ENCODE measurements at regions not wholly inside any gene's neighbourhood (a gene's known extent, or its start where the extent isn't known, plus 50 kb on each side); places are given as distances from the start of the nearest gene placed in this dataset.

DNA sequence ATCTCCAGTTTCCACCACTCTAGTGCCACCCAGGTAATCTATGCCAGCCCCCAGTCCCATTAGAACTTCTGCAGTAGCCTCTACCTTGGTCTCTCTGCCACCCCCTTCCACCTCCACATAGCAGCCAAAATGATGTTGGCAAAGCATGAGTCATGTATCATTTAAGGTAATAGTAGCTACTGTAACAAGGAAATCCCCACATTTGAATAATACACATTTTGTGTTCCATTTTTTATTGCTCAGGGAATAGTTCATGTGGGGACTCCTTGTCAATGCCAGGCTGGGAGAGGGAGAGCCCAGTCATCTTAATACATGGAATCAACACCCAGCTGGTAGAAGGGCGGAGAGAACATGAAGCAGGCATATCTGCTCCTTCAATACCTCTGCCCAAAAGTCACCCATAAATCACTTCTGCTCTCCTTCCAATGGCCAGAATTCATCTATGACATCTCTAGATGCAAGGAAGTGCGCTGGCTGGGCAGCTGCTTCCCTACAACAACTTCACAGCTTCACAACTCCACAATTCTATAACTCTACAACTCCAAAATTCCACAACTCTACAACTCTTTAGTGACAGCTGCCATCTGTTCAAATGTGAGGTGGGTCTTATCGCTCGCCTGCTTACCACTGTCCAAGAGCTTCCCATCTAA is 70.6 kb upstream of the GLS start:
- Histone ChIP-seq H3K36me3 (ENCODE audit: control insufficient read depth in 2 of 2, insufficient read depth in 2 of 2, low read length in 2 of 2) (no peaks in the 10 kb centered on the region), H3K27me3 (ENCODE audit: control insufficient read depth in 1 of 2, insufficient read depth in 2 of 2, low read length in 2 of 2) (no peaks in the 10 kb centered on the region), H3K4me1 (ENCODE audit: control insufficient read depth, insufficient read depth, low read length) (no peaks in the 10 kb centered on the region), H3K9ac (ENCODE audit: low read length in 2 of 2) (no peak overlapping the region), H3K27ac (ENCODE audit: low read length) (no peak overlapping the region), H3K9me3 (ENCODE audit: control insufficient read depth in 2 of 2, low read length in 2 of 2) (no peaks in the 10 kb centered on the region), H3K4me3 (ENCODE audit: low read length in 2 of 2) (no peak overlapping the region)

DNA sequence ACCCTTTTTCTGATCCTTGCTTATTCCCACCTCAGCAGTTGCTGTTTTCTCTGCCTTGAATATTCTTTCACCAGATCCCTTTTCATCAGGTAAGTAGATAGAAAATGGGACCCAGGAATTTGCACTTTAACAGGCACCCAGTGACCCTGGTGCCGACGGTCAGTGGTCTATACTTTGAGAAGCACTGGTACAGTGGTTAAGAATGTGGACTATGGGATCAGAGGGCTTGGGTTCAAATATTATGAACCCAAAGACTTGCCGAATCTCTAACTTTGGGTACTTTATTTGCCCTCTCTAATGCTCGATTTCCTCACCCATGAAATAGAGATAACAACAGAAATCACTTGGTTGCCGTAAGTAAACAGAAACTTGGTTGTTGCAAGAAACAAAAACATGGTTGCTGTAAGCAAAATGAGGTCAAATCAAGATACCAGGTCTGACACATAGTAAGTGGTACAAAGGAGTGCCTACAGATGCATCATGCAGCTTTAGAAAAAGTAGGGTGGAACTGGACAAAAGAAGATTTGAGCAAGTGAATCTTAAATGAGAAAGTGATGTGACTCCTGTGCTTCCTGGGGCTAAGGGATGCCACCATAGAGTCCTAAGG is 69.5 kb upstream of the GLS start:
- Histone ChIP-seq H3K27me3 (ENCODE audit: control insufficient read depth in 1 of 2, insufficient read depth in 2 of 2, low read length in 2 of 2) (no peaks in the 10 kb centered on the region), H3K9me3 (ENCODE audit: control insufficient read depth in 2 of 2, low read length in 2 of 2) (no peaks in the 10 kb centered on the region), H3K4me1 (ENCODE audit: control insufficient read depth, insufficient read depth, low read length) (no peaks in the 10 kb centered on the region), H3K9ac (ENCODE audit: low read length in 2 of 2) (no peak overlapping the region), H3K4me3 (ENCODE audit: low read length in 2 of 2) (no peak overlapping the region), H3K27ac (ENCODE audit: low read length) (no peak overlapping the region), H3K36me3 (ENCODE audit: control insufficient read depth in 2 of 2, insufficient read depth in 2 of 2, low read length in 2 of 2) (no peaks in the 10 kb centered on the region)

DNA sequence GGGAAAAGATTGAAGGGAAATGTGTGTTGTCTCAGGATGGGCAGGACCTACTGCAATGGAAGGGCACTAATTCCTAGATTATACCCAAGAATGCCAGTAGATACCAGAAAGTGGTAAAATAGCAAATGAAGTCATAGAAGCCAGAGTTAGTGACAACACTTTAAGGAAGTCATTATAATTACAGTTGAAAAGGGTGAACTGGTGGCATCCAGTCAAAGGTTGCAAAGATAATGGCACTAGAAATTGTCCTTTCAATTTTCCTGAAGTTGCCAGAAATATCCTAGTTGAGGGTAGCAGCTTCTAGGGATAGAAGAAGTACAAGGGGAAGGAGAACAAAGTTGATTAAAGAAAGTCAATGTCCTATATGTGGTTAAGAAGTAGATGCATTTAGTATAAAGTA is 68.8 kb upstream of the GLS start:
- no peaks in the 10 kb centered on the region for H3K9me3 ChIP-seq (ENCODE audit: control insufficient read depth in 2 of 2, low read length in 2 of 2)
- H3K27ac ChIP-seq (ENCODE audit: low read length) = no peak overlapping the region
- no peaks in the 10 kb centered on the region for H3K36me3 ChIP-seq (ENCODE audit: control insufficient read depth in 2 of 2, insufficient read depth in 2 of 2, low read length in 2 of 2)
- H3K4me3 ChIP-seq (ENCODE audit: low read length in 2 of 2) = no peak overlapping the region
- no peak overlapping the region for H3K9ac ChIP-seq (ENCODE audit: low read length in 2 of 2)
- no peaks in the 10 kb centered on the region for H3K27me3 ChIP-seq (ENCODE audit: control insufficient read depth in 1 of 2, insufficient read depth in 2 of 2, low read length in 2 of 2)
- no peaks in the 10 kb centered on the region for H3K4me1 ChIP-seq (ENCODE audit: control insufficient read depth, insufficient read depth, low read length)

DNA sequence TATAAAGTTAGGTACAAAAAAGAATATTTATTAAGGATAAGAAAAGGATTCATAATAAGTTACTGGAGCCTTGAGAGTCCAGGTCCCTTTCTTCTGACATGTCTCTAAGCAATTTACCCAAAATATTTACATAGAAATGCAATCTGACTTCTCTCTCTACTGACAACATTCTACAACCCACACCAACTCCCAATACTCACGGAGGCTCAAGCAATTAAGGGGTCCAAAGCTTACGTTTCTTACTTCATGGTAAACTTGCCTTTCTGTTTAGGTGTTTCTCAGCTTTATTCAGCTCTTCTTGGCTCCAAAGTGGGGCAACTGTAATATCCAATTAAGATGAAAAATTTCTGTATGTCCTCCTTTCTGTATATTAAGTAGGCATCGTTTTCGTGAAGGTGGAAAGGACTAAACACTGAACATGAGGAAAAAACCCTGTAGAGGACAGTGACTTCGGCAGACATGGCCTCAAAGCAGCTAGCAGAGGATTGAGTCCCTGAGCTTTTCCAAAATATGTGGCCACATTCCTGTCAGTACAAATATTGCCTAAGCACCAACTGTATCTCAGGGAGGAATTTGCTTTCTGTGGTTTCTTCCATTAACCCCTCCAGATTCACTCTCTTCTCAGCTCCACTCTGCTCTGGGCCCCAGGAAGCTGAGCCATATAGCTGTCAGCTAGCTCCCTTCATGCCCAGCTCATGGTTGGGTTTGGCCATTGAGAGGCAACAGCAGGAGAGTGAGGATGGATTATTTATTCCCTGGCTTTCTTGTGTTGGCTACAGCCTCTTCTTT is 67.9 kb upstream of the GLS start:
- no peaks in the 10 kb centered on the region for H3K9me3 ChIP-seq (ENCODE audit: control insufficient read depth in 2 of 2, low read length in 2 of 2)
- H3K4me3 ChIP-seq (ENCODE audit: low read length in 2 of 2) = no peak overlapping the region
- no peaks in the 10 kb centered on the region for H3K36me3 ChIP-seq (ENCODE audit: control insufficient read depth in 2 of 2, insufficient read depth in 2 of 2, low read length in 2 of 2)
- H3K9ac ChIP-seq (ENCODE audit: low read length in 2 of 2) = no peak overlapping the region
- H3K4me1 ChIP-seq (ENCODE audit: control insufficient read depth, insufficient read depth, low read length) = no peaks in the 10 kb centered on the region
- H3K27ac ChIP-seq (ENCODE audit: low read length) = no peak overlapping the region
- H3K27me3 ChIP-seq (ENCODE audit: control insufficient read depth in 1 of 2, insufficient read depth in 2 of 2, low read length in 2 of 2) = no peaks in the 10 kb centered on the region

DNA sequence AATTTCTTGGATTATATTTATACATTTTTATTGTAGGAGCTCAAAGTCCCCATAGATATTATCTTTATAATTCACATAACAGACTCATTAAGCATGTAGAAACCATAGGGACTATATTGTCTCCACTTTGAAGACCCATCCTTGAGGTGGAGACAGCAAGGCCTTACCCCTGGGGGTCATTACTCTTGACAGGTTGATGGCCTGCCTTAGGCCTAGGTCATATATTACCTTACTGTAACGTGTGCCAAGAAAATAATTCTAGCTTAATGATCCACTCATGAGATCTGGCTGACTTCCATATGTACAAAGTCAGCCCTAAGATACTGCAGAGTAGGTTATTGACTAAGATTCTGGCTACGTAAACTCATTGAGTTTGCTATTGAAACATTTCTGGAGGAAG is 65.4 kb upstream of the GLS start:
- Histone ChIP-seq H3K4me3 (ENCODE audit: low read length in 2 of 2) (no peak overlapping the region), H3K36me3 (ENCODE audit: control insufficient read depth in 2 of 2, insufficient read depth in 2 of 2, low read length in 2 of 2) (no peaks in the 10 kb centered on the region), H3K9ac (ENCODE audit: low read length in 2 of 2) (no peak overlapping the region), H3K27me3 (ENCODE audit: control insufficient read depth in 1 of 2, insufficient read depth in 2 of 2, low read length in 2 of 2) (no peaks in the 10 kb centered on the region), H3K27ac (ENCODE audit: low read length) (no peak overlapping the region), H3K9me3 (ENCODE audit: control insufficient read depth in 2 of 2, low read length in 2 of 2) (no peaks in the 10 kb centered on the region), H3K4me1 (ENCODE audit: control insufficient read depth, insufficient read depth, low read length) (peaks cover 4% of the 10 kb centered on the region)

DNA sequence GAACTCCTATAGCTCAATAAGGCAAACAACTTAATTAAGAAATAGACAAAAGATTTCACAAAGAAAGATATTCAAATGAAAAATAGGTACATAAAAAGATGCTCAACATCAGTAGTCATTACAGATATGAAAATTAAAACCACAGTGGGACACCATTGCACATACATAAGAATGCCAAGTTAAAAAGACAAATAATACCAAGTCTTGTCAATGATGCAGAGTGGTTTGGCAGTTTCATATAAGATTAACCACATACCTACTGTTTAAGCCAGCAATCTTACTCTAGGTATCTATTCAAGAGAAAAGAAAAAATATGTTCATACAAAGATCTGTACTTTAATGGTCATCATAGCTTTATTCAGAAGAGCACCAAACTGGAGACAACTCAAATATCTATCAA is 63.5 kb upstream of the GLS start:
- Histone ChIP-seq H3K27me3 (ENCODE audit: control insufficient read depth in 1 of 2, insufficient read depth in 2 of 2, low read length in 2 of 2) (no peaks in the 10 kb centered on the region), H3K9me3 (ENCODE audit: control insufficient read depth in 2 of 2, low read length in 2 of 2) (no peaks in the 10 kb centered on the region), H3K9ac (ENCODE audit: low read length in 2 of 2) (no peak overlapping the region), H3K36me3 (ENCODE audit: control insufficient read depth in 2 of 2, insufficient read depth in 2 of 2, low read length in 2 of 2) (no peaks in the 10 kb centered on the region), H3K4me1 (ENCODE audit: control insufficient read depth, insufficient read depth, low read length) (peaks cover 4% of the 10 kb centered on the region), H3K27ac (ENCODE audit: low read length) (no peak overlapping the region), H3K4me3 (ENCODE audit: low read length in 2 of 2) (no peak overlapping the region)

DNA sequence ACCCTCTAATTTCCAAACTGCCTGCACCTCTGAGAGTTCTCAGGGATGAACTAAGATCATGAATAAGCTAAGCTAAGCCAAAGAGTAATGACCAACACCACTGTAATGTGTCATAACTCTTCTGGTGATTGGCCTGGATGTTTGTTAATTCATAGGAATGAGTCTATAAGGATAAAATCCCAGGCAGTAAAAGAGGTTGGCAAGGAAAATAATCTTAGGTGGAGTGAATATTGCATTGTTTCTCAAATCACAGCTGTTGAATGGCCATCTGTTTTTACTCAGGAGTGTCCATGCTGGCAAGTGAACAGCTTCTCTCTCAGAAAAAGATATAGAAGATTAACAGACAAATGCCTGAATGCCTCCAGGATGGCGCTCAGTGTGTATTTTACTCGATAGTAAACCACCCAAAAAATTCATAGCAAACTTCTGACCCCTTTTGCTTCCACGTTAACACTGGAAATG is 60.8 kb upstream of the GLS start:
- no peaks in the 10 kb centered on the region for H3K27me3 ChIP-seq (ENCODE audit: control insufficient read depth in 1 of 2, insufficient read depth in 2 of 2, low read length in 2 of 2)
- no peaks in the 10 kb centered on the region for H3K36me3 ChIP-seq (ENCODE audit: control insufficient read depth in 2 of 2, insufficient read depth in 2 of 2, low read length in 2 of 2)
- no peaks in the 10 kb centered on the region for H3K9me3 ChIP-seq (ENCODE audit: control insufficient read depth in 2 of 2, low read length in 2 of 2)
- peak overlapping the region; percentile 31 for H3K27ac ChIP-seq (ENCODE audit: low read length)
- no peak overlapping the region for H3K9ac ChIP-seq (ENCODE audit: low read length in 2 of 2)
- no peak overlapping the region for H3K4me3 ChIP-seq (ENCODE audit: low read length in 2 of 2)
- H3K4me1 ChIP-seq (ENCODE audit: control insufficient read depth, insufficient read depth, low read length) = peaks cover 4% of the 10 kb centered on the region

DNA sequence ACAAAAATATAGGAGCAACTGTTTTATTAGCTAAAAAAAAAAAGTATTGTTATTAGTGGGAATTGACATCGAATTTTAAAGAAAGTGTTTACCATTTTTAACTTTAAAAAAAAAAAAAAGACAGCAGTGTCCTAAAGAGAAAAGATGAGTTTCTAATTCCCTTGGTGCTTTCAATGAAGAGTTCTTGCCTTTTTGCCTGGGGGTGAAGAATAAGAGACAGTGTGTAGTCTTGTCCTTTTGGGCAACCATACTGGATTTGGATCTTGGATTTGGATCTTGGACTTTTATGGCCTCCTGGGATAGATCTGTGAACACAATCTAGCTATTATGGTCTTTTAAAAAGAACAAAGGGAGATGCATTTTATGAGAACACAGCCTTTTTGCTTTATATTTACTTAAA is 60.2 kb upstream of the GLS start:
- Histone ChIP-seq H3K36me3 (ENCODE audit: control insufficient read depth in 2 of 2, insufficient read depth in 2 of 2, low read length in 2 of 2) (no peaks in the 10 kb centered on the region), H3K4me3 (ENCODE audit: low read length in 2 of 2) (no peak overlapping the region), H3K27me3 (ENCODE audit: control insufficient read depth in 1 of 2, insufficient read depth in 2 of 2, low read length in 2 of 2) (no peaks in the 10 kb centered on the region), H3K4me1 (ENCODE audit: control insufficient read depth, insufficient read depth, low read length) (peaks cover 4% of the 10 kb centered on the region), H3K9ac (ENCODE audit: low read length in 2 of 2) (no peak overlapping the region), H3K9me3 (ENCODE audit: control insufficient read depth in 2 of 2, low read length in 2 of 2) (no peaks in the 10 kb centered on the region), H3K27ac (ENCODE audit: low read length) (no peak overlapping the region)

DNA sequence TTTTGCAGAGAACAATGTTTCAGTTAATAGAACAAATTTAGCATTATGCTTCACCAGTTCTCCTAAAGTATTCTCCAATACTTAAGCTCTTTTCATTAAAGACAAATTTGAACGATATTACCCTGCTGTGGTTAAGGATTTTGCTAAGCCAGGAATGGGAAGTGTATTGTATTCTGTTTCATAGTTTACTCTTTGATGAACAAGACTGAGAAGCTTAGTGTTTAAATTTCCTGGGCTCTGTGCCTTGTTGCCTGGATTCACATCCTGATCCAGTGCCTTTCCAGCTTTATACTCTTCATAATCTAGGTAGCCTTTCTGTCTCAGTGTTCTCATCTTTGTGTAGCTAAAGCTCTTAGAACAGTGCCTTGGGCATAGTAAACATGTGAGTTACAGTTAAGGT is 58.6 kb upstream of the GLS start:
- H3K27ac ChIP-seq (ENCODE audit: low read length) = no peak overlapping the region
- H3K9me3 ChIP-seq (ENCODE audit: control insufficient read depth in 2 of 2, low read length in 2 of 2) = no peaks in the 10 kb centered on the region
- no peak overlapping the region for H3K4me3 ChIP-seq (ENCODE audit: low read length in 2 of 2)
- H3K9ac ChIP-seq (ENCODE audit: low read length in 2 of 2) = no peak overlapping the region
- H3K27me3 ChIP-seq (ENCODE audit: control insufficient read depth in 1 of 2, insufficient read depth in 2 of 2, low read length in 2 of 2) = no peaks in the 10 kb centered on the region
- H3K4me1 ChIP-seq (ENCODE audit: control insufficient read depth, insufficient read depth, low read length) = peaks cover 4% of the 10 kb centered on the region
- H3K36me3 ChIP-seq (ENCODE audit: control insufficient read depth in 2 of 2, insufficient read depth in 2 of 2, low read length in 2 of 2) = no peaks in the 10 kb centered on the region

DNA sequence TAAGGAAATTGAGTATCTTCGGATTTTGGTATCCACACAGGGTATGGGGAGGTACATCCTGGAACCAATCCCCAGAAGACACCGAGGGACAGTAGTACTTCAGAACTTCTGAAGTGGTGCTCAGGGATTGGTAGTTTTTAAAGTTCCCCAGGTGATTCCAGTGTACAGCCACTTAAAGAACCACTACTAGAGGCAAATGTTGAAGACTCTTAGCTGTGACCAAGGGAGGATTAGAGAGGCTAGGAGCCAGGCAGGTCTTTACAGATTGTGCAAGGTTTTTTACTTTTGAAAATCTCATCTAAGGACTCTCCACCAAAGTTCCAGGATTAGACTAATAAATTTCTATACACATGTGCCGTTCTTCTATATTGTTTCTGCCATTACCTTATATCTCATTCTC is 52.9 kb upstream of the GLS start:
- no peaks in the 10 kb centered on the region for H3K36me3 ChIP-seq (ENCODE audit: control insufficient read depth in 2 of 2, insufficient read depth in 2 of 2, low read length in 2 of 2)
- H3K4me1 ChIP-seq (ENCODE audit: control insufficient read depth, insufficient read depth, low read length) = no peaks in the 10 kb centered on the region
- no peak overlapping the region for H3K27ac ChIP-seq (ENCODE audit: low read length)
- no peaks in the 10 kb centered on the region for H3K27me3 ChIP-seq (ENCODE audit: control insufficient read depth in 1 of 2, insufficient read depth in 2 of 2, low read length in 2 of 2)
- H3K9ac ChIP-seq (ENCODE audit: low read length in 2 of 2) = no peak overlapping the region
- H3K9me3 ChIP-seq (ENCODE audit: control insufficient read depth in 2 of 2, low read length in 2 of 2) = no peaks in the 10 kb centered on the region
- H3K4me3 ChIP-seq (ENCODE audit: low read length in 2 of 2) = no peak overlapping the region

DNA sequence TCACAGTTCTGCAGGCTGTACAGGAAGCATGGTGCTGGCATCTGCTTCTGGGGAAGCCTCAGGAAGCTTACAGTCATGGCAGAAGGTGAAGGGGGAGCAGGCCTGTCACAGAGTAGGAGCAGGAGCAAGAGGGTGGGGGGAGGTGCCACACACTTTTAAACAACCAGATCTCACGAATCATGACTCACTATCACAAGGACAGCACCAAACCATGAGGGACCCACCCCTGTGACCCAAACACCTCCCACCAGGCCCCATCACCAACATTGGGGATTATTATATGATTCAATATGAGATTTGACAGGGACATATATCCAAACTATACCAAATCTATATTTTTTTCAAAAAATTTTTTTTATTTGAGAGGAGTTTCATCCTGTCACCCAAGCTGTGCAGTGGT is 51.0 kb upstream of the GLS start:
- Histone ChIP-seq H3K4me1 (ENCODE audit: control insufficient read depth, insufficient read depth, low read length) (no peaks in the 10 kb centered on the region), H3K9ac (ENCODE audit: low read length in 2 of 2) (no peak overlapping the region)

More for the DNA sequence above, 51.0 kb upstream of the GLS start:
- no peaks in the 10 kb centered on the region for H3K27me3 ChIP-seq (ENCODE audit: control insufficient read depth in 1 of 2, insufficient read depth in 2 of 2, low read length in 2 of 2)
- H3K9me3 ChIP-seq (ENCODE audit: control insufficient read depth in 2 of 2, low read length in 2 of 2) = no peaks in the 10 kb centered on the region
- no peaks in the 10 kb centered on the region for H3K36me3 ChIP-seq (ENCODE audit: control insufficient read depth in 2 of 2, insufficient read depth in 2 of 2, low read length in 2 of 2)
- H3K27ac ChIP-seq (ENCODE audit: low read length) = no peak overlapping the region
- H3K4me3 ChIP-seq (ENCODE audit: low read length in 2 of 2) = no peak overlapping the region
